HCT116 (cell line): ENCODE measurements at regions not wholly inside any gene's neighbourhood (a gene's known extent, or its start where the extent isn't known, plus 50 kb on each side); places are given as distances from the start of the nearest gene placed in this dataset.

Experiments used
- ATAC-seq: fragments of 200-7000 bp; cut with Tn5 transposase; 2 replicates; pipeline ENCODE4 v1.9.1; 2020; ENCODE audit warnings: mild to moderate bottlenecking, moderate library complexity
- BruUV-seq: library from RNA; stranded (reverse); fragments of 400-500 nt; replicated peaks from 2 replicates; lab custom pipeline; 2021; lab: Mats Ljungman, UMichigan
- CTCF ChIA-PET: fragments of 300-600 bp; sonication (Branson Sonifier 250); formaldehyde crosslinking; loops from one replicate; lab custom pipeline; 2021; ENCODE audit warnings: antibody characterized with exemption; lab: Charles Lee
- POLR2A ChIA-PET: fragments of 300-600, 350-600 bp; sonication (Branson Sonifier 250); formaldehyde crosslinking; loops from one replicate; lab custom pipeline; 2021; ENCODE audit warnings: antibody characterized with exemption; lab: Charles Lee
- RAD21 ChIA-PET, 2 experiments: fragments of 300-600 bp; sonication (Branson Sonifier 250); formaldehyde crosslinking; loops; one replicate each; lab custom pipeline; 2023; ENCODE audit warnings: low total read pairs in 2 of 2; ENCODE audit not compliant: uncharacterized antibody in 2 of 2, unreplicated experiment in 2 of 2, low non-redundant PET in 1 of 2; lab: Charles Lee
- DNase-seq: peaks from one replicate; pipeline ENCODE4 v3.0.0-alpha.2; 2010; ENCODE audit warnings: low read depth, low spot score
- H2AFZ ChIP-seq: fragments of 200-600 bp; shearing (Covaris generic), sonication (generic); 2 replicates; pipeline ENCODE4 v1.6.1; 2017; ENCODE audit warnings: low read depth, mixed run types, mixed read lengths, antibody characterized with exemption, low read length; ENCODE audit not compliant: poor library complexity, severe bottlenecking
- H3K27ac ChIP-seq: 2 replicates; pipeline ENCODE4 v1.5.1; 2012; ENCODE audit warnings: low read depth, low read length
- H3K27me3 ChIP-seq: fragments of 200-600 bp; sonication (generic); 2 replicates; pipeline ENCODE4 v1.6.1; 2016; ENCODE audit warnings: mixed run types, low read length, mixed read lengths; ENCODE audit not compliant: insufficient read depth
- H3K36me3 ChIP-seq, 2 experiments: fragments of 200-500 bp in 1 of 2; fragments of 200-600 bp in 1 of 2; sonication (Bioruptor generic) in 1 of 2; sonication (generic) in 1 of 2; 2 replicates each; pipeline versions ENCODE4 v1.5.1 to v1.6.1; 2014 to 2016; ENCODE audit warnings: low read length in 2 of 2, inconsistent platforms in 1 of 2, mixed read lengths in 1 of 2, mixed run types in 1 of 2; ENCODE audit not compliant: insufficient read depth in 2 of 2, control insufficient read depth in 1 of 2
- H3K4me1 ChIP-seq, 2 experiments: fragments of 200-600 bp in 1 of 2; sonication (generic) in 1 of 2; 2 replicates each; pipeline versions ENCODE4 v1.5.1 to v1.6.1; 2012 to 2017; ENCODE audit warnings: low read length in 2 of 2, inconsistent platforms in 1 of 2, mild to moderate bottlenecking in 1 of 2, mixed read lengths in 1 of 2, mixed run types in 1 of 2, moderate library complexity in 1 of 2; ENCODE audit not compliant: insufficient read depth in 2 of 2, control insufficient read depth in 1 of 2
- H3K4me2 ChIP-seq: fragments of 200-600 bp; sonication (generic); 2 replicates; pipeline ENCODE4 v1.6.1; 2017; ENCODE audit warnings: mixed run types, low read length, mixed read lengths
- H3K4me3 ChIP-seq, 2 experiments: fragments of 200-600 bp in 1 of 2; sonication (generic) in 1 of 2; replicated peaks in 1 of 2; 2 replicates each; pipeline ENCODE4 v1.5.1; 2011 to 2016; ENCODE audit warnings: low read length in 2 of 2, control low read depth in 1 of 2, low read depth in 1 of 2, mild to moderate bottlenecking in 1 of 2, mixed read lengths in 1 of 2, mixed run types in 1 of 2
- H3K79me2 ChIP-seq: fragments of 200-600 bp; sonication (generic); 2 replicates; pipeline ENCODE4 v1.6.1; 2017; ENCODE audit warnings: mild to moderate bottlenecking, mixed run types, low read length, moderate library complexity, mixed read lengths; ENCODE audit not compliant: insufficient read depth
- H3K9ac ChIP-seq: fragments of 200-600 bp; sonication (generic); 2 replicates; pipeline ENCODE4 v1.6.1; 2016; ENCODE audit warnings: low read length, mixed read lengths
- H3K9me2 ChIP-seq: fragments of 200-600 bp; sonication (generic), shearing (Covaris generic); 2 replicates; pipeline ENCODE4 v1.6.1; 2017; ENCODE audit warnings: mixed run types, mild to moderate bottlenecking, moderate library complexity; ENCODE audit not compliant: insufficient read depth
- H3K9me3 ChIP-seq, 2 experiments: fragments of 200-500 bp in 1 of 2; fragments of 200-600 bp in 1 of 2; sonication (Bioruptor generic) in 1 of 2; sonication (generic) in 1 of 2; 2 replicates each; pipeline ENCODE4 v1.6.1; 2014 to 2017; ENCODE audit warnings: low read length in 2 of 2, mixed read lengths in 2 of 2, inconsistent platforms in 1 of 2, low read depth in 1 of 2, mild to moderate bottlenecking in 1 of 2, mixed run types in 1 of 2, moderate library complexity in 1 of 2; ENCODE audit not compliant: control insufficient read depth in 1 of 2, insufficient read depth in 1 of 2
- H4K20me1 ChIP-seq: fragments of 200-600 bp; sonication (generic), shearing (Covaris generic); 2 replicates; pipeline ENCODE4 v1.6.1; 2017; ENCODE audit warnings: mixed run types, mild to moderate bottlenecking, moderate library complexity; ENCODE audit not compliant: insufficient read depth
- CEBPB ChIP-seq: IDR thresholded peaks from 2 replicates; pipeline ENCODE4 v1.6.1; 2012; ENCODE audit warnings: low read depth
- ELF1 ChIP-seq: IDR thresholded peaks from 2 replicates; pipeline ENCODE4 v1.6.1; 2012; ENCODE audit warnings: low read depth, borderline replicate concordance
- SP1 ChIP-seq: IDR thresholded peaks from 2 replicates; pipeline ENCODE4 v1.6.1; 2012; ENCODE audit warnings: low read depth
- ZFX ChIP-seq: fragments of 450-650 bp; IDR thresholded peaks from 2 replicates; pipeline ENCODE4 v1.6.1; 2017
- intact Hi-C: fragments of 100-400 bp; cut with micrococcal nuclease; formaldehyde crosslinking; loops from 2 replicates; pipeline ENCODE4 v1.10.0; 2022
- TF ChIP-seq, protein P1 (sequence below): IDR thresholded peaks from 2 replicates; pipeline ENCODE4 v1.6.1; 2012; ENCODE audit warnings: low read depth
- TF ChIP-seq, protein P2 (sequence below): IDR thresholded peaks from 2 replicates; pipeline ENCODE4 v1.6.1; 2012
- TF ChIP-seq, protein P3 (sequence below): IDR thresholded peaks from 2 replicates; pipeline ENCODE4 v1.6.1; 2012
- TF ChIP-seq, protein P4 (sequence below), 3 experiments: fragments of 200-600 bp in 1 of 3; sonication (generic) in 1 of 3; IDR thresholded peaks in 2 of 3; conservative IDR thresholded peaks in 1 of 3; 2 replicates each; pipeline ENCODE4 v1.5.1; 2012 to 2017; ENCODE audit warnings: low read depth in 2 of 3, low read length in 2 of 3, antibody characterized with exemption in 1 of 3, borderline replicate concordance in 1 of 3, control low read depth in 1 of 3, mild to moderate bottlenecking in 1 of 3, mixed read lengths in 1 of 3, mixed run types in 1 of 3, moderate library complexity in 1 of 3; ENCODE audit not compliant: insufficient read depth in 1 of 3

- TF ChIP-seq, protein P1, sequence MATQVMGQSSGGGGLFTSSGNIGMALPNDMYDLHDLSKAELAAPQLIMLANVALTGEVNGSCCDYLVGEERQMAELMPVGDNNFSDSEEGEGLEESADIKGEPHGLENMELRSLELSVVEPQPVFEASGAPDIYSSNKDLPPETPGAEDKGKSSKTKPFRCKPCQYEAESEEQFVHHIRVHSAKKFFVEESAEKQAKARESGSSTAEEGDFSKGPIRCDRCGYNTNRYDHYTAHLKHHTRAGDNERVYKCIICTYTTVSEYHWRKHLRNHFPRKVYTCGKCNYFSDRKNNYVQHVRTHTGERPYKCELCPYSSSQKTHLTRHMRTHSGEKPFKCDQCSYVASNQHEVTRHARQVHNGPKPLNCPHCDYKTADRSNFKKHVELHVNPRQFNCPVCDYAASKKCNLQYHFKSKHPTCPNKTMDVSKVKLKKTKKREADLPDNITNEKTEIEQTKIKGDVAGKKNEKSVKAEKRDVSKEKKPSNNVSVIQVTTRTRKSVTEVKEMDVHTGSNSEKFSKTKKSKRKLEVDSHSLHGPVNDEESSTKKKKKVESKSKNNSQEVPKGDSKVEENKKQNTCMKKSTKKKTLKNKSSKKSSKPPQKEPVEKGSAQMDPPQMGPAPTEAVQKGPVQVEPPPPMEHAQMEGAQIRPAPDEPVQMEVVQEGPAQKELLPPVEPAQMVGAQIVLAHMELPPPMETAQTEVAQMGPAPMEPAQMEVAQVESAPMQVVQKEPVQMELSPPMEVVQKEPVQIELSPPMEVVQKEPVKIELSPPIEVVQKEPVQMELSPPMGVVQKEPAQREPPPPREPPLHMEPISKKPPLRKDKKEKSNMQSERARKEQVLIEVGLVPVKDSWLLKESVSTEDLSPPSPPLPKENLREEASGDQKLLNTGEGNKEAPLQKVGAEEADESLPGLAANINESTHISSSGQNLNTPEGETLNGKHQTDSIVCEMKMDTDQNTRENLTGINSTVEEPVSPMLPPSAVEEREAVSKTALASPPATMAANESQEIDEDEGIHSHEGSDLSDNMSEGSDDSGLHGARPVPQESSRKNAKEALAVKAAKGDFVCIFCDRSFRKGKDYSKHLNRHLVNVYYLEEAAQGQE: no peak
- TF ChIP-seq, protein P2, sequence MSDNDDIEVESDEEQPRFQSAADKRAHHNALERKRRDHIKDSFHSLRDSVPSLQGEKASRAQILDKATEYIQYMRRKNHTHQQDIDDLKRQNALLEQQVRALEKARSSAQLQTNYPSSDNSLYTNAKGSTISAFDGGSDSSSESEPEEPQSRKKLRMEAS: no peak
Observed at GRCh38 chr1:81597720-81598426, 202.9 kb upstream of the ADGRL2 start (continued).

DNA sequence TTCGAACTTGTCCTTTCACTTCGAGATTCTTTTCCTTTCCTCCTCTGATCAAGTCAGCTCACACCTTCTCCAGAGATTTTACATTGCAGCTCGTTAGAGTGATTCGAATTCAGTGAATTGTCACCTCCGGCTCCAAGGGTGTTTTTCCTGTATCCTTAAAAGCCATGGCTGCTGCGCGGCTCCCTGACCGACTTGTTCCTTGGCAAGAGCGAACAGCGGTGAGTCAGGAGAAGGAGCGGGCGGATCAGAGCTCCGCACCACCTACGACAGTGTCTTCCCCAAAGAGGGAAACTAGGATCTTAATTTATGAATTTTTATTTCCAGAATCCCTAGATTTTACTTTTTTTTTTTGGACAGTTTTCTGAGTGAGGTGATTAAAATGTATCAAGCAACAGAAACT, 204.4 kb upstream of the ADGRL2 start:
- no TSS peak for BruUV-seq
- ChIA-PET RAD21 (no interaction called here), POLR2A (no interaction called here), CTCF (no interaction called here)
- no peaks in the 10 kb centered on the region for H3K36me3 ChIP-seq
- H2AFZ ChIP-seq: no peak overlapping the region
- no peaks in the 10 kb centered on the region for H3K27me3 ChIP-seq
- no peaks in the 10 kb centered on the region for H3K4me1 ChIP-seq
- H3K4me3 ChIP-seq: no peak overlapping the region
- ATAC-seq (no peak), DNase-seq (no peak)
- TF ChIP-seq ZFX (no peak), CEBPB (no peak), SP1 (no peak), ELF1 (no peak)
- TF ChIP-seq, protein P3, sequence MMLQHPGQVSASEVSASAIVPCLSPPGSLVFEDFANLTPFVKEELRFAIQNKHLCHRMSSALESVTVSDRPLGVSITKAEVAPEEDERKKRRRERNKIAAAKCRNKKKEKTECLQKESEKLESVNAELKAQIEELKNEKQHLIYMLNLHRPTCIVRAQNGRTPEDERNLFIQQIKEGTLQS: no peak
- TF ChIP-seq, protein P2: no peak
- TF ChIP-seq, protein P4, sequence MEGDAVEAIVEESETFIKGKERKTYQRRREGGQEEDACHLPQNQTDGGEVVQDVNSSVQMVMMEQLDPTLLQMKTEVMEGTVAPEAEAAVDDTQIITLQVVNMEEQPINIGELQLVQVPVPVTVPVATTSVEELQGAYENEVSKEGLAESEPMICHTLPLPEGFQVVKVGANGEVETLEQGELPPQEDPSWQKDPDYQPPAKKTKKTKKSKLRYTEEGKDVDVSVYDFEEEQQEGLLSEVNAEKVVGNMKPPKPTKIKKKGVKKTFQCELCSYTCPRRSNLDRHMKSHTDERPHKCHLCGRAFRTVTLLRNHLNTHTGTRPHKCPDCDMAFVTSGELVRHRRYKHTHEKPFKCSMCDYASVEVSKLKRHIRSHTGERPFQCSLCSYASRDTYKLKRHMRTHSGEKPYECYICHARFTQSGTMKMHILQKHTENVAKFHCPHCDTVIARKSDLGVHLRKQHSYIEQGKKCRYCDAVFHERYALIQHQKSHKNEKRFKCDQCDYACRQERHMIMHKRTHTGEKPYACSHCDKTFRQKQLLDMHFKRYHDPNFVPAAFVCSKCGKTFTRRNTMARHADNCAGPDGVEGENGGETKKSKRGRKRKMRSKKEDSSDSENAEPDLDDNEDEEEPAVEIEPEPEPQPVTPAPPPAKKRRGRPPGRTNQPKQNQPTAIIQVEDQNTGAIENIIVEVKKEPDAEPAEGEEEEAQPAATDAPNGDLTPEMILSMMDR (IDR thresholded peaks at IDR 0.05 in 2 of 3, conservative IDR thresholded peaks at IDR 0.05 in 1 of 3; ENCODE audit: borderline replicate concordance in 1 of 3, insufficient read depth in 1 of 3, low read depth in 2 of 3, low read length in 2 of 3): no peak
- no peaks in the 10 kb centered on the region for H3K9me2 ChIP-seq
- intact Hi-C loops: no loop called here
- H3K9ac ChIP-seq: no peak overlapping the region
- H4K20me1 ChIP-seq: no peaks in the 10 kb centered on the region
- H3K27ac ChIP-seq: no peak overlapping the region
- H3K4me2 ChIP-seq: no peak overlapping the region
- no peaks in the 10 kb centered on the region for H3K79me2 ChIP-seq
- H3K9me3 ChIP-seq: no peaks in the 10 kb centered on the region
